ENCODE measurements at regions not wholly inside any gene's neighbourhood (a gene's known extent, or its start where the extent isn't known, plus 50 kb on each side); places are given as distances from the start of the nearest gene placed in this dataset.
"Not testable (repeated sequence)": the region's sequence is repeated elsewhere in the genome, so short reads cannot be mapped to it uniquely, and the experiment has no call there.

DNA sequence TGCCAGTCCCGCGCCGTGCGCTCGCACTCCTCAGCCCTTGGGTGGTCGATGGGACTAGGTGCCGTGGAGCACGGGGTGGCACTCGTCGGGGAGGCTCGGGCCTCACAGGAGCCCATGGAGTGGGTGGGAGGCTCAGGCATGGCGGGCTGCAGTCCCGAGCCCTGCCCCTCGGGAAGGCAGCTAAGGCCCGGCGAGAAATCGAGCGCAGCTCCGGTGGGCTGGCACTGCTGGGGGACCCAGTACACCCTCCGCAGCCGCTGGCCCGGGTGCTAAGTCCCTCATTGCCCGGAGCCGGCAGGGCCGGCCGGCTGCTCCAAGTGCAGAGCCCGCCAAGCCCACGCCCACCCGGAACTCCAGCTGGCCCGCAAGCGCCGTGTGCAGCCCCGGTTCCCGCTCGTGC is 756.9 kb upstream of the SOX11 start:
- TF ChIP-seq, protein P1, sequence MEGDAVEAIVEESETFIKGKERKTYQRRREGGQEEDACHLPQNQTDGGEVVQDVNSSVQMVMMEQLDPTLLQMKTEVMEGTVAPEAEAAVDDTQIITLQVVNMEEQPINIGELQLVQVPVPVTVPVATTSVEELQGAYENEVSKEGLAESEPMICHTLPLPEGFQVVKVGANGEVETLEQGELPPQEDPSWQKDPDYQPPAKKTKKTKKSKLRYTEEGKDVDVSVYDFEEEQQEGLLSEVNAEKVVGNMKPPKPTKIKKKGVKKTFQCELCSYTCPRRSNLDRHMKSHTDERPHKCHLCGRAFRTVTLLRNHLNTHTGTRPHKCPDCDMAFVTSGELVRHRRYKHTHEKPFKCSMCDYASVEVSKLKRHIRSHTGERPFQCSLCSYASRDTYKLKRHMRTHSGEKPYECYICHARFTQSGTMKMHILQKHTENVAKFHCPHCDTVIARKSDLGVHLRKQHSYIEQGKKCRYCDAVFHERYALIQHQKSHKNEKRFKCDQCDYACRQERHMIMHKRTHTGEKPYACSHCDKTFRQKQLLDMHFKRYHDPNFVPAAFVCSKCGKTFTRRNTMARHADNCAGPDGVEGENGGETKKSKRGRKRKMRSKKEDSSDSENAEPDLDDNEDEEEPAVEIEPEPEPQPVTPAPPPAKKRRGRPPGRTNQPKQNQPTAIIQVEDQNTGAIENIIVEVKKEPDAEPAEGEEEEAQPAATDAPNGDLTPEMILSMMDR (IDR thresholded peaks at IDR 0.05), result not testable (repeated sequence)
- TF ChIP-seq JUN (IDR thresholded peaks at IDR 0.05); POLR2A (IDR thresholded peaks at IDR 0.05; ENCODE audit: low read length); CEBPB (IDR thresholded peaks at IDR 0.05); BHLHE40 (IDR thresholded peaks at IDR 0.05; ENCODE audit: low read depth, low read length); MYC (IDR thresholded peaks at IDR 0.05; ENCODE audit: borderline replicate concordance, low read length); JUNB (IDR thresholded peaks at IDR 0.05); EHMT2 (IDR thresholded peaks at IDR 0.05; ENCODE audit: low read depth); RCOR1 (IDR thresholded peaks at IDR 0.05; ENCODE audit: low read depth, low read length); FOSL2 (IDR thresholded peaks at IDR 0.05); FOSL2 (CRISPR knock-in tag; IDR thresholded peaks at IDR 0.05): not testable (repeated sequence)
- TF ChIP-seq, protein P2, sequence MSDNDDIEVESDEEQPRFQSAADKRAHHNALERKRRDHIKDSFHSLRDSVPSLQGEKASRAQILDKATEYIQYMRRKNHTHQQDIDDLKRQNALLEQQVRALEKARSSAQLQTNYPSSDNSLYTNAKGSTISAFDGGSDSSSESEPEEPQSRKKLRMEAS (IDR thresholded peaks at IDR 0.05), result not testable (repeated sequence)
- TF ChIP-seq, protein P3, sequence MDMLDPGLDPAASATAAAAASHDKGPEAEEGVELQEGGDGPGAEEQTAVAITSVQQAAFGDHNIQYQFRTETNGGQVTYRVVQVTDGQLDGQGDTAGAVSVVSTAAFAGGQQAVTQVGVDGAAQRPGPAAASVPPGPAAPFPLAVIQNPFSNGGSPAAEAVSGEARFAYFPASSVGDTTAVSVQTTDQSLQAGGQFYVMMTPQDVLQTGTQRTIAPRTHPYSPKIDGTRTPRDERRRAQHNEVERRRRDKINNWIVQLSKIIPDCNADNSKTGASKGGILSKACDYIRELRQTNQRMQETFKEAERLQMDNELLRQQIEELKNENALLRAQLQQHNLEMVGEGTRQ (IDR thresholded peaks at IDR 0.05), result not testable (repeated sequence)
